ENCODE measurements at regions not wholly inside any gene's neighbourhood (a gene's known extent, or its start where the extent isn't known, plus 50 kb on each side); places are given as distances from the start of the nearest gene placed in this dataset.
"Not testable (repeated sequence)": the region's sequence is repeated elsewhere in the genome, so short reads cannot be mapped to it uniquely, and the experiment has no call there.

DNA sequence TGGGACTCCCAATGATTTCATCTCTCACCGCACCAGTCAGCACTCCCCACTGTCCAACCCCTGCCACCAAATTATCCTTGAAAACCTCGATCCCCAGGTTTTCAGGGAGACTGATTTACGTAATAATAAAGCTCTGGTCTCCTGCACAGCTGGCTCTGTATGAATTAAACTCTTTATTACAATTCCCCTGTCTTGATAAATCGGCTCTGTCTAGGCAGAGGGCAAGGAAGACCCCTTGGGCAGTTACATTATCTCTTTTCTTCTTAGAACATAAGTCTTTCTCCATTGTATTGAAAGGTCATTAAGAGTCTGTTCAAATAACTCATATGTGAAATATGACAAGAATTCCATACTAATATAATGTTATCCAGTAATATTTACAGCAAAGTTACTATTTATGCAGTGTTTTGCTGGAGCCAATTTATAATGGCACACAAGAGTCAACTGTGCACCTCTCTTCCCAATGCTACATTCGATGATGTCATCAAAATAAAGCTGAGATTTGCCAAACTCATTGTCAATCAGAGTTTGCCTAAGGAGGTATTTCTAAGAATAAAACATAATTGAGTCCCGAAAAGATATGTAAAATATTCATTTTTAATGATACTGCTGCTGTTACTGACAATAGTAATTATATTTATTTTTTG, 1297.2 kb upstream of the LRRTM3 start:
- no peak overlapping the region for H3K4me3 ChIP-seq
- no peaks in the 10 kb centered on the region for H3K9me3 ChIP-seq
- intact Hi-C loops (cut with DNase I): no loop called here
- DNase-seq (no peak), ATAC-seq (no peak)
- no peaks in the 10 kb centered on the region for H3K27me3 ChIP-seq
- WGBS, 2 donors: 82 to 91% methylated on average over 6 of the region's 6 CpGs
- H3K36me3 ChIP-seq (replicated peaks in 1 of 2; ENCODE audit: insufficient read depth in 1 of 2, low read depth in 2 of 2): no peaks in the 10 kb centered on the region
- no peak overlapping the region for H3K27ac ChIP-seq
- TF ChIP-seq, protein P1, sequence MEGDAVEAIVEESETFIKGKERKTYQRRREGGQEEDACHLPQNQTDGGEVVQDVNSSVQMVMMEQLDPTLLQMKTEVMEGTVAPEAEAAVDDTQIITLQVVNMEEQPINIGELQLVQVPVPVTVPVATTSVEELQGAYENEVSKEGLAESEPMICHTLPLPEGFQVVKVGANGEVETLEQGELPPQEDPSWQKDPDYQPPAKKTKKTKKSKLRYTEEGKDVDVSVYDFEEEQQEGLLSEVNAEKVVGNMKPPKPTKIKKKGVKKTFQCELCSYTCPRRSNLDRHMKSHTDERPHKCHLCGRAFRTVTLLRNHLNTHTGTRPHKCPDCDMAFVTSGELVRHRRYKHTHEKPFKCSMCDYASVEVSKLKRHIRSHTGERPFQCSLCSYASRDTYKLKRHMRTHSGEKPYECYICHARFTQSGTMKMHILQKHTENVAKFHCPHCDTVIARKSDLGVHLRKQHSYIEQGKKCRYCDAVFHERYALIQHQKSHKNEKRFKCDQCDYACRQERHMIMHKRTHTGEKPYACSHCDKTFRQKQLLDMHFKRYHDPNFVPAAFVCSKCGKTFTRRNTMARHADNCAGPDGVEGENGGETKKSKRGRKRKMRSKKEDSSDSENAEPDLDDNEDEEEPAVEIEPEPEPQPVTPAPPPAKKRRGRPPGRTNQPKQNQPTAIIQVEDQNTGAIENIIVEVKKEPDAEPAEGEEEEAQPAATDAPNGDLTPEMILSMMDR (IDR thresholded peaks at IDR 0.05): no peak
- H3K4me1 ChIP-seq: no peaks in the 10 kb centered on the region

DNA sequence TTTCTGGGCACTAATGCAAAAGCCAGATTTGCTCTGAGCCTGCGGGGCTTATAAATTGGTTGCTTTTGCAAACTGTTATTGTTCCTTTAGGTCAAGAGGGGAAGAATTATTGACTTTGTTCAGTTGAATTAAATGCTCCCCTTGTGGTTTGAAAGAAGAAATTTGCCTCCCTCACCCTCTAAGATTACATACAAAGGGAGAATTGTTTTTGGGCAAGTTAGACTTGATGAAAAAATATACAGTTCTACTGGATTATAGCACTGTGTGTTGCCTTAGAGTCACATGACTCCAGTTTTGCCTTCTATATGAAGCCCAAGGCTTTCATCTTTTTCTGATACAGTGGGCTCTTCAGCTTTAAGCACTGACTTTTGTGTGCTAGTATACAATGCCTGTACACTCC, 1265.8 kb upstream of the LRRTM3 start:
- Histone ChIP-seq H3K27ac (no peak overlapping the region), H3K27me3 (no peaks in the 10 kb centered on the region), H3K9me3 (no peaks in the 10 kb centered on the region), H3K4me3 (no peak overlapping the region), H3K4me1 (no peaks in the 10 kb centered on the region), H3K36me3 (replicated peaks in 1 of 2; ENCODE audit: insufficient read depth in 1 of 2, low read depth in 2 of 2) (no peaks in the 10 kb centered on the region)
- TF ChIP-seq, protein P1 (IDR thresholded peaks at IDR 0.05): no peak
- no peak for TF ChIP-seq POLR2A (IDR thresholded peaks at IDR 0.05)
- WGBS, 2 donors: 46 to 54% methylated on average over 1 of the region's 1 CpG
- ATAC-seq (no peak), DNase-seq (no peak)
- intact Hi-C loops (cut with DNase I): no loop called here

DNA sequence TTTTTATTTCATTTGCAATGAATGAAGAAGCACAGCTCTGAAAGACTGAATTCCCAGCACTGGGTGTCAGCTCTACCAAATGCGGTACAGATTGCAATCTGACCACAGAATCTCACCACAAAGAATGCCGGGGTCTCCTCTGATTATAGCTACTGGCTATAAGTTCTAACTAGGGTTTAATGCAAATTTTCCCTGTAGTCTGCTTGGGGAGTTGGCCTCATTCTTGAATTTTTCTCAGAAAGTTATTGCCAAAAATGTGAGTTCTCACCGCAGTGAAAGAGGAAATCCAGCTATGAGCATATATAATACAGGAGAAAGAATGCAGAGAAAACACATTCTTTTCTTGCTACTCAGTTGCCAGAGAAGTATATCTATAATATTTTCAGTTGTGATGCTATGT, 1255.7 kb upstream of the LRRTM3 start:
- intact Hi-C loops (cut with DNase I): no loop called here

DNA sequence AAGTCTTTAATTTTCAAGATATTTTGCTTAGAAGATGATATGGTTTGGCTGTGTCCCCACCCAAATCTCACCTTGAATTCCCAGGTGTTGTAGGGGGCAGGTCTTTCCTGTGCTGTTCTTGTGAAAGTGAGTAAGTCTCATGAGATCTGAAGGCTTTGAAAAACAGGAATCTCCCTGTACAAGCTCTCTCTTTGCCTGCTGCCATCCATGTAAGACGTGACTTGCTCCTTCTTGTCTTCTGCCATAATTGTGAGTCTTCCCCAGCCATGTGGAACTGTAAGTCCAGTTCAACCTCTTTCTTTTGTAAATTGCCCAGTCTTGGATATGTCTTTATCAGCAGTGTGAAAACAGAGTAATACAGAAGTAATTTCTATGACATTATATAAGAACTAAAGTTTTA, 1255.2 kb upstream of the LRRTM3 start:
- intact Hi-C loops (cut with DNase I); H3K9me3 ChIP-seq; H3K36me3 ChIP-seq (replicated peaks in 1 of 2; ENCODE audit: insufficient read depth in 1 of 2, low read depth in 2 of 2); H3K4me3 ChIP-seq; DNase-seq; ATAC-seq; H3K27me3 ChIP-seq; H3K4me1 ChIP-seq; H3K27ac ChIP-seq: not testable (repeated sequence)
- 93 to 96% methylated on average over 1 of the region's 1 CpG for WGBS, 2 donors

More for the DNA sequence above, 1255.7 kb upstream of the LRRTM3 start:
- Histone ChIP-seq H3K9me3 (no peaks in the 10 kb centered on the region), H3K36me3 (replicated peaks in 1 of 2; ENCODE audit: insufficient read depth in 1 of 2, low read depth in 2 of 2) (no peaks in the 10 kb centered on the region), H3K27ac (no peak overlapping the region), H3K27me3 (no peaks in the 10 kb centered on the region), H3K4me1 (no peaks in the 10 kb centered on the region), H3K4me3 (no peak overlapping the region)
- ATAC-seq: no peak
- TF ChIP-seq, protein P1 (IDR thresholded peaks at IDR 0.05): no peak
- TF ChIP-seq POLR2A (IDR thresholded peaks at IDR 0.05): no peak
- no peak for DNase-seq
- 74 to 83% methylated on average over 3 of the region's 3 CpGs for WGBS, 2 donors

DNA sequence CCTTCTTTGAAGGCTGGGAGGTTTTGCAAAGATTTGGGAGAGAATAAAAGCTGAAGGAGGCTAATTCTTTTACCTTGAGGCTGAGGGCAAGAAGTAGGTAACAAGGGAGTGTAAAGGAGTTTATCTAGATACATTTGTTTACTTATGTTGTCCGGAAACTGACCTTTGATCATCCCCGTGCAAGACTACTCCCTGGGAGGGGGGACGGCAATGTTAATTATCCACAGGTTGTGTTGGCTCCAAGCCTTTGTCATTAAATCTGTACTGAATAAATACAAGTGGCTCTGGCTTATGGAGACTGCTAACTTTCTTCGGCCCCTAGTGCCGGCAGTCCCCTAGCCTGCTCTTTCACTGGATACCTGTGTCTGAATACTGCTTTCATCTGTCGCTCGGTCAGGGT, 1250.6 kb upstream of the LRRTM3 start:
- no peaks in the 10 kb centered on the region for H3K4me1 ChIP-seq

More for the DNA sequence above, 1250.6 kb upstream of the LRRTM3 start:
- intact Hi-C loops (cut with DNase I): no loop called here
- Histone ChIP-seq H3K36me3 (replicated peaks in 1 of 2; ENCODE audit: insufficient read depth in 1 of 2, low read depth in 2 of 2) (no peaks in the 10 kb centered on the region), H3K4me3 (no peak overlapping the region), H3K27me3 (no peaks in the 10 kb centered on the region), H3K9me3 (no peaks in the 10 kb centered on the region), H3K27ac (no peak overlapping the region)
- 52 to 53% methylated on average over 7 of the region's 7 CpGs for WGBS, 2 donors
- DNase-seq (no peak), ATAC-seq (no peak)
- no peak for TF ChIP-seq POLR2A (IDR thresholded peaks at IDR 0.05)
- TF ChIP-seq, protein P1 (IDR thresholded peaks at IDR 0.05): no peak

Measured in body of pancreas (tissue), 4 donors.